HG02870 (cell line): ENCODE measurements at regions not wholly inside any gene's neighbourhood (a gene's known extent, or its start where the extent isn't known, plus 50 kb on each side); places are given as distances from the start of the nearest gene placed in this dataset.
"Not testable (repeated sequence)": the region's sequence is repeated elsewhere in the genome, so short reads cannot be mapped to it uniquely, and the experiment has no call there.

Source experiments
- ATAC-seq: cut with Tn5 transposase; IDR thresholded peaks from one replicate; pipeline ENCODE4 v1.9.1; 2021; ENCODE audit warnings: mild to moderate bottlenecking, moderate library complexity; ENCODE audit not compliant: unreplicated experiment

- ATAC-seq, result not testable (repeated sequence)
Observed at GRCh38 chr5:34096033-34096432, 53.0 kb upstream of the C1QTNF3 start.

DNA sequence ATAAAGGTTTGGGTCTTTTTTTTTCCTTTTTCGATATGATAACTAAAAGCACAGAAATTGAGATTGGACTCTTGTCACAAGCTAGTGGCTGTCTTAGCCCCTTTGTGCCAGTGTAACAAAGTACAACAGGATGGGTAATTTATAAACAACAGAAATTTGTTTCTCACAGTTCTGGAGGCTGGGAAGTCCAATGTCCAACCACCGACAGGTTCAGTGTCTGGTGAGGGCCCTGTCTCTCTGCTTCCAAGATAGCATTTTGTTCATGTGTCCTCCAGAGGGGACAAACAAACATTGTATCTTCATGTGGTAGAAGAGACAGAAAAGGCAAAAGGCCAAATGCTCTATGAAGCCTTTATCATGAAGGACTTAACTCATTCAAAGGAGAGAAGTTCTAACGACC is 56.9 kb upstream of the C1QTNF3 start:
- ATAC-seq, result not testable (repeated sequence)

- ATAC-seq, result not testable (repeated sequence)
Observed at GRCh38 chr5:34101567-34101966, 58.6 kb upstream of the C1QTNF3 start.

DNA sequence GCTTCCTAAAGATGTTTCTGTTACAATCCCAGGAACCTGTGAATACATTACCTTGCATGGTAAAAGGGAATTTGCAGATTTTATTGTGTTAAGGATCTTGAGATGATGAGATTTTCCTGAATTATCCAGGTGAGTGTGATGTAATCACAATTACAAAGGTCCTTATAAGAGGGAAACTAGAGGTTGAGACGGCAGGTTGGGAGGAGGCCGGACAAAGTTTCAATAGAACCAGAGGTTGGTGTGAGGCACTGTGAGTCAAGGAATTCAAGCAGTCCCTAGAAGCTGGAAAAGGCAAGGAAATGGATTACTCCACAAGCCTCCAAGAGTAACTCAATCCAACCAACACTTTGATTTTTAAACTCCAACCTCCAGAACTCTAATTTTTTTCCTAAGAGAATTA is 65.9 kb upstream of the C1QTNF3 start:
- not testable (repeated sequence) for ATAC-seq

GRCh38 chr5:34124280-34124679 is 81.3 kb upstream of the C1QTNF3 start:
- ATAC-seq, result not testable (repeated sequence)

GRCh38 chr5:34125354-34125753 is 82.3 kb upstream of the C1QTNF3 start:
- ATAC-seq, result peak; percentile 88

GRCh38 chr5:34126741-34127140 is 83.7 kb upstream of the C1QTNF3 start:
- not testable (repeated sequence) for ATAC-seq

GRCh38 chr5:34127818-34128217 is 84.8 kb upstream of the C1QTNF3 start:
- not testable (repeated sequence) for ATAC-seq

GRCh38 chr5:34128890-34129289 is 85.9 kb upstream of the C1QTNF3 start:
- ATAC-seq, result not testable (repeated sequence)

- not testable (repeated sequence) for ATAC-seq
Observed at GRCh38 chr5:34154988-34155387, 112.0 kb upstream of the C1QTNF3 start.

DNA sequence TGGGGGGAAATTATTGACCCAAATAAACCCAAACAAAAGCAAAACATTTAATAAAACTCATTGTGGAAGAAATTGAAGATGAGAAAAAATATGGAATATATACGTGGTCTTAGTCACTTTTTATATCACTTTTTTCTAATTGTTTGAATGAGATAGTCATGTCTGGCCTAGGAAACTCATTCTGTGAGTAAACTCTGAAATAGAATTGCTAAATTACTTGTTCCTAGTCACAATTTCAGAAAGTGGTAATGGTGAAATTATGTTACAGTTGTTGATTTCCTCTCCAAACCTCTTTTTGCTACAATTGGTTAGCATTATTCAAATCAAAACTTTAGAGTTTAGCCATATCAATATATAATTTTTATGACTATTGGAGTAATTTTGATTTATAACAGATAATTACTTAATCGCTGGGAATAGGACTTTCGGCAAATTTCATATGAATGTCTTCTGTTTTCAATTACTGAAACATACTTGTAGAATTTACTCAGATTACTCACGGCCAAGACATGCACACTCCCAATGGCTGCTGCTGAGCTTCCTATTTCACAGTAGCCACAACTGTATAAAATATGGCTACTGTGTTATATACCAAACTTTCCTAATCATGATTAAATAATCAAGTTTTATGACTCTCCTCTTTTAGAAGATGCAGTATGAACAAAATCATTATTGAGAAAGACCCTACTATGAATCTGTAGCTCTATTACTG is 113.8 kb upstream of the C1QTNF3 start:
- ATAC-seq, result peak; percentile 79

- ATAC-seq, result not testable (repeated sequence)
Observed at GRCh38 chr5:34160904-34161303, 117.9 kb upstream of the C1QTNF3 start.

- peak; percentile 59 for ATAC-seq
Observed at GRCh38 chr5:34171398-34171797, 128.4 kb upstream of the C1QTNF3 start.

DNA sequence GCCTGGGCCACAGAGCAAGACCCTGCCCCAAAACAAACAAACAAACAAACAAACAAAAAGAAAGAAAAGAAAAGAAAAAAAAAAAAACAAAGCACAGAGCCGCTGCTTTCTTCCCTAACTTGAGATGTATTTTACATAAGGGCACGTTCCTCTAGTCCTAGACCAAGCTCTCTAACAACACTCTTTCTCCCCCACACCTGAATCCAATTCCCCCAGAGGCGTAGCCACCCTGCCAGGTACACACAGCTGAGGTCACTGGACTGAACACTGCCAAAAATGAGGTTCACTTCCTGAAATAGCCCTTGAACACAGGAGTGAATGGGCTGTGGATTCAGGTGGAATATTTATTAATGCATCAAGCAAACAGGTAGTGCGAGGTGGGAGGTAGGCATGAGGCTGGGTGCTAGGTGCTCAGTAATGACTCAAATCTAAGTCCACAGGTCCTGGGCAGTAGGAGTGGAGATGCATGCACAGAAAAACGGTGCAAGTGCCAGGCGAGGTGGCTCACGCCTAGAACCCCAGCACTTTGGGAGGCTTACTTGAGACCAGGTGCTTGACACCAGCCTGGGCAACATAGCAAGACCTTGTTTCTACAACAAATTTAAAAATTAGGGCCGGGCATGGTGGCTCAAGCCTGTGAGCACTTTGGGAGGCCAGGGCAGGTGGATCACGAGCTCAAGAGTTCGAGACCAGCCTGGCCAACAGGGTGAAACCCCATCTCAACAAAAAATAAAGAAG is 136.6 kb upstream of the C1QTNF3 start:
- ATAC-seq, result not testable (repeated sequence)

DNA sequence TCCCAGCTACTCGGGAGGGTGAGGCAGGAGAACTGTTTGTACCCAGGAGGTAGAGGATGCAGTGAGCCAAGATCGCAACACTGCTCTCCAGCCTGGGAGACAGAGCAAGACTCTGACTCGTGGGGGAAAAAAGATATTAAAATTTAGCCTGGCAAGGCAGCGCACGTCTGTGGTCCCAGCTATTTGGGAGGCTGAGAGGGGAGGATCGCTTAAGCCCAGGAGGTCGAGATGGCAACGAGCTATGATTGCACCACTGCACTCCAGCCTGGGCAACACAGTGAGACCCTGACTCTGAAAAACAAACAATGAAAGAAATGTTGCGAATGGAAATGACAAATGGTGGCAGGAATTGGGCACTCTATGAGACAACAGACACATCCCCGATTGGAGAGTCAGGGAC is 137.2 kb upstream of the C1QTNF3 start:
- ATAC-seq, result not testable (repeated sequence)

DNA sequence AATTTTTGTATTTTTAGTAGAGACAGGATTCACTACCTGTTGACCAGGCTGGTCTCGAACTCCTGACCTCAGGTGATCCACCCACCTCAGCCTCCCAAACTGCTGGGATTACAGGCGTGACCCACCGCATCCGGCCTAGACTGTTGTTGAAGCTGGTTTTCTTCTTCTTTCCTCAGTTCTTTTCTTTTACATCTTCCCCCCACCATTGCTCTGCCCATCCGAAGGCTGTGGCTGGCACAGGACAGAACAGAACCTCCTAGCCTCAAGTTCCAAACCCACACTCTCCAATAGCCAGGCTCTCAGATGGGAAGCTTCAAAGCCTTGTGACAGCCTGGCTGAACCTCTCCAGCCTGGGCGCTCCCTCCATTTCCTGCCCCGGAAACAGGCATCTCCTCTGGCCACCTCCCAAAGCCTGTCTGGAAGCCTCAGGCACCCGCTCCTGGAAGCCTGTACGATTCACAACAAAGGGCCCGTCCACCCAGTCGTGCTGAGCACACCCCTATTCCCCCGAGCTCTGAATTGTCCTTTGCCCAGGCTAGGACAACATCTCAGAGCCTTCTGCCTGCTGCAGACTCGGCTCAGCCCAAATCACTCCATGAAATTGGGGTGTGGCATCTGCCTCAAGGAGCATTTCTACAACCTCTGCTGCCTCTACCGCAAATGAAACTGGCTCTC is 138.1 kb upstream of the C1QTNF3 start:
- ATAC-seq, result not testable (repeated sequence)

GRCh38 chr5:34185005-34185404 is 142.0 kb upstream of the C1QTNF3 start:
- not testable (repeated sequence) for ATAC-seq

- not testable (repeated sequence) for ATAC-seq
Observed at GRCh38 chr5:34185572-34185971, 142.6 kb upstream of the C1QTNF3 start.

DNA sequence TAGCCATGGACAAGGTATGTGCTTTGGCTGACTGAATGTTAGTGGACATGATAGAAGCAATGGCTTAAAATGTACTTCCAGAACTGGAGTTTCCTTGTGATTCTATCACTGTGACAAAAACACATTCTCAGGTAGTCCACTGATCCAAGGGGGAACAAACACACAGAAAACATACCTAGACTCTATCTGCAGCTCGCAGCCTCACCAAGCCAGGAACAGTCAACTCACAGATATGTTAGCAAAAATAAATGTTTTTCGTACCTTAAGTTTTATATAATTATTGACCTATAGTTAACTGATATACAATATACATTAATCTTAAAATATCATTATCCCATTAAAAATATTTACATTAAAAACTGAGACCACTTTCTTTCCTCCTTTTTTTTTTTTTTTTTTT is 143.1 kb upstream of the C1QTNF3 start:
- not testable (repeated sequence) for ATAC-seq

DNA sequence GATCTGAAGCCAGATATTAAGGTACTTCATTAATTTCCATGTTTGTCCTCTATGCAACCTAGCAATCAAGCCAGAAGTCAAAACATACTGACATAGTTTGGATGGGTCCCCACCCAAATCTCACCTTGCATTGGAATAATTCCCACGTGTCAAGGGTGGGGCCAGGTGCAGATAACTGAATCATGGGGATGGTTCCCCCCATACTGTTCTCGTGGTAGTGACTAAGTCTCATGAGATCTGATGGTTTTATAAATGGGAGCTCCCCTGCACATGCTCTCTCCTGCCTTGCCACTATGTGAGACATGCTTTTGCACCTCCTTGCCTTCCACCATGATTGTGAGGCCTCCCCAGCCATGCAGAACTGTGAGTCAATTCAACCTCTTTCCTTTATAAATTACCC is 143.9 kb upstream of the C1QTNF3 start:
- not testable (repeated sequence) for ATAC-seq

- not testable (repeated sequence) for ATAC-seq
Observed at GRCh38 chr5:34187441-34187840, 144.4 kb upstream of the C1QTNF3 start.
